H1 (cell line): ENCODE measurements at regions not wholly inside any gene's neighbourhood (a gene's known extent, or its start where the extent isn't known, plus 50 kb on each side); places are given as distances from the start of the nearest gene placed in this dataset.
A peak's percentile ranks its signal among the peaks of the same experiment; 100 is the strongest.

Source experiments
- CTCF ChIA-PET: fragments of 300-600 bp; sonication (Branson Sonifier 250); formaldehyde crosslinking; loops from one replicate; lab custom pipeline; 2021; ENCODE audit not compliant: partially characterized antibody; lab: Charles Lee
- POLR2A ChIA-PET: fragments of 300-600 bp; sonication (Branson Sonifier 250); formaldehyde crosslinking; loops from one replicate; lab custom pipeline; 2021; ENCODE audit warnings: inconsistent platforms; ENCODE audit not compliant: partially characterized antibody; lab: Charles Lee
- DNase-seq, 2 experiments: peaks; one replicate each; pipeline versions ENCODE4 v3.0.0 to v3.0.0-alpha.2; 2010 to 2022; ENCODE audit warnings: low spot score in 2 of 2, low read depth in 1 of 2, mixed read lengths in 1 of 2
- FAIRE-seq: peaks from 2 replicates; lab custom pipeline; 2011; peaks lifted over from hg19 to GRCh38; lab: Jason Lieb, UNC
- H2AFZ ChIP-seq: 2 replicates; pipeline ENCODE4 v1.8.1; 2012; ENCODE audit warnings: low read length, inconsistent platforms
- H2AK5ac ChIP-seq: 2 replicates; pipeline ENCODE4 v1.6.1; 2013; ENCODE audit warnings: low read depth, low read length
- H2BK120ac ChIP-seq: replicated peaks from 2 replicates; pipeline ENCODE3; 2013; ENCODE audit warnings: low read depth, low read length, inconsistent platforms
- H2BK12ac ChIP-seq: 2 replicates; pipeline ENCODE4 v1.6.1; 2013; ENCODE audit warnings: low read depth, low read length
- H2BK15ac ChIP-seq: 2 replicates; pipeline ENCODE4 v1.6.1; 2013; ENCODE audit warnings: low read length
- H2BK20ac ChIP-seq: 2 replicates; pipeline ENCODE4 v1.6.1; 2013; ENCODE audit warnings: low read length
- H2BK5ac ChIP-seq: 2 replicates; pipeline ENCODE4 v1.6.1; 2013; ENCODE audit warnings: low read depth, low read length
- H3K14ac ChIP-seq: 2 replicates; pipeline ENCODE4 v1.6.1; 2013; ENCODE audit warnings: inconsistent platforms; ENCODE audit not compliant: insufficient read length
- H3K18ac ChIP-seq: 2 replicates; pipeline ENCODE4 v1.6.1; 2013; ENCODE audit warnings: low read length; ENCODE audit errors: extremely low read depth
- H3K23ac ChIP-seq: 2 replicates; pipeline ENCODE4 v1.6.1; 2013; ENCODE audit warnings: inconsistent platforms; ENCODE audit not compliant: insufficient read length
- H3K23me2 ChIP-seq: 2 replicates; pipeline ENCODE4 v1.6.1; 2013; ENCODE audit warnings: low read depth, low read length
- H3K27ac ChIP-seq: 2 replicates; pipeline ENCODE4 v1.6.1; 2011; ENCODE audit warnings: low read depth, low read length, inconsistent platforms
- H3K27me3 ChIP-seq, 4 experiments: replicated peaks in 1 of 4; 1 replicate in 1 of 4; 2 replicates in 3 of 4; pipeline versions ENCODE4 v1.6.1 to v1.8.1; 2011 to 2013; ENCODE audit warnings: low read length in 3 of 4, mild to moderate bottlenecking in 3 of 4, inconsistent platforms in 2 of 4, mixed read lengths in 2 of 4, moderate library complexity in 1 of 4; ENCODE audit not compliant: control insufficient read depth in 3 of 4, insufficient read depth in 3 of 4; ENCODE audit errors: extremely low read depth in 1 of 4
- H3K36me3 ChIP-seq, 4 experiments: 2 replicates each; pipeline versions ENCODE4 v1.6.1 to v1.8.1; 2011 to 2013; ENCODE audit warnings: mild to moderate bottlenecking in 4 of 4, low read length in 3 of 4, moderate library complexity in 2 of 4, control low read depth in 1 of 4, inconsistent platforms in 1 of 4; ENCODE audit not compliant: insufficient read depth in 4 of 4, control insufficient read depth in 2 of 4
- H3K4ac ChIP-seq: replicated peaks from 2 replicates; pipeline ENCODE3; 2013; ENCODE audit warnings: low read length, low read depth, mixed read lengths, inconsistent platforms; ENCODE audit not compliant: insufficient read length
- H3K4me1 ChIP-seq, 4 experiments: replicated peaks in 1 of 4; 1 replicate in 1 of 4; 2 replicates in 3 of 4; pipeline versions ENCODE4 v1.6.1 to v1.8.1; 2011 to 2013; ENCODE audit warnings: low read length in 3 of 4, inconsistent platforms in 2 of 4, mixed read lengths in 1 of 4; ENCODE audit not compliant: insufficient read depth in 4 of 4, control insufficient read depth in 3 of 4
- H3K4me2 ChIP-seq, 2 experiments: 2 replicates each; pipeline versions ENCODE4 v1.6.1 to v1.8.1; 2011 to 2013; ENCODE audit warnings: low read depth in 2 of 2, low read length in 2 of 2, control low read depth in 1 of 2, inconsistent platforms in 1 of 2, mild to moderate bottlenecking in 1 of 2; ENCODE audit not compliant: insufficient read depth in 1 of 2
- H3K4me3 ChIP-seq, 4 experiments: fragments of 200-600, 300-600 bp in 1 of 4; sonication (generic), shearing (Covaris generic), sonication (Bioruptor Twin) in 1 of 4; 2 replicates each; pipeline versions ENCODE4 v1.5.1 to v1.8.1; 2011 to 2016; ENCODE audit warnings: low read length in 4 of 4, low read depth in 3 of 4, control low read depth in 2 of 4, inconsistent platforms in 2 of 4, mild to moderate bottlenecking in 2 of 4, mixed read lengths in 1 of 4, moderate library complexity in 1 of 4; ENCODE audit not compliant: insufficient read depth in 2 of 4; ENCODE audit errors: extremely low read depth in 1 of 4
- H3K56ac ChIP-seq: replicated peaks from 2 replicates; pipeline ENCODE3; 2013; ENCODE audit warnings: low read depth, mild to moderate bottlenecking, mixed read lengths, low read length, inconsistent platforms; ENCODE audit not compliant: insufficient read length
- H3K79me1 ChIP-seq: 2 replicates; pipeline ENCODE4 v1.6.1; 2013; ENCODE audit warnings: low read depth, low read length, control low read depth
- H3K79me2 ChIP-seq, 2 experiments: 2 replicates each; pipeline versions ENCODE4 v1.6.1 to v1.8.1; 2012 to 2013; ENCODE audit warnings: low read length in 2 of 2, mild to moderate bottlenecking in 2 of 2, inconsistent platforms in 1 of 2; ENCODE audit not compliant: insufficient read depth in 2 of 2, control insufficient read depth in 1 of 2
- H3K9ac ChIP-seq, 4 experiments: replicated peaks in 1 of 4; 1 replicate in 1 of 4; 2 replicates in 3 of 4; pipeline versions ENCODE4 v1.6.1 to v1.8.1; 2011 to 2013; ENCODE audit warnings: low read depth in 3 of 4, low read length in 3 of 4, control low read depth in 2 of 4, mild to moderate bottlenecking in 2 of 4, moderate library complexity in 2 of 4, inconsistent platforms in 1 of 4; ENCODE audit errors: extremely low read depth in 1 of 4
- H3K9me3 ChIP-seq, 2 experiments: 2 replicates each; pipeline versions ENCODE4 v1.6.1 to v1.8.1; 2012 to 2013; ENCODE audit warnings: mild to moderate bottlenecking in 2 of 2, moderate library complexity in 2 of 2, control low read depth in 1 of 2, inconsistent platforms in 1 of 2, low read depth in 1 of 2, low read length in 1 of 2, mixed read lengths in 1 of 2; ENCODE audit not compliant: insufficient read depth in 2 of 2
- H4K20me1 ChIP-seq, 2 experiments: replicated peaks in 1 of 2; 2 replicates each; pipeline versions ENCODE3 to v1.8.1; 2011 to 2013; ENCODE audit warnings: inconsistent platforms in 2 of 2, low read length in 2 of 2, mild to moderate bottlenecking in 1 of 2; ENCODE audit not compliant: insufficient read depth in 2 of 2, control insufficient read depth in 1 of 2
- H4K5ac ChIP-seq: 2 replicates; pipeline ENCODE4 v1.6.1; 2013; ENCODE audit warnings: low read length, low read depth, mixed read lengths, inconsistent platforms; ENCODE audit not compliant: insufficient read length
- H4K8ac ChIP-seq: 2 replicates; pipeline ENCODE4 v1.8.0; 2013; ENCODE audit warnings: mild to moderate bottlenecking, moderate library complexity, low read length, inconsistent platforms; ENCODE audit not compliant: insufficient read depth; ENCODE audit errors: extremely low read depth
- H4K91ac ChIP-seq: replicated peaks from 2 replicates; pipeline ENCODE3; 2013; ENCODE audit warnings: low read length, mixed read lengths, inconsistent platforms; ENCODE audit not compliant: insufficient read length
- HDAC2 ChIP-seq, 2 experiments: fragments of 300-600 bp in 1 of 2; sonication (generic) in 1 of 2; IDR thresholded peaks; 2 replicates each; pipeline ENCODE4 v1.6.1; 2011 to 2012; ENCODE audit warnings: low read depth in 2 of 2, low read length in 2 of 2, mild to moderate bottlenecking in 2 of 2, moderate library complexity in 2 of 2, borderline replicate concordance in 1 of 2, inconsistent platforms in 1 of 2
- WGBS, 2 experiments: shearing (Covaris generic) in 1 of 2; methylation state at CpG; one replicate each; pipeline versions ENCODE4 v1.1.6 to v1.1.7; 2013 to 2015; ENCODE audit warnings: low lambda C conversion rate in 2 of 2, mixed read lengths in 2 of 2, inconsistent platforms in 1 of 2, low coverage in 1 of 2, missing lambda C conversion rate in 1 of 2; ENCODE audit not compliant: insufficient replicate concordance in 2 of 2, insufficient coverage in 1 of 2, insufficient read length in 1 of 2; ENCODE audit errors: extremely low coverage in 1 of 2, missing lambda C conversion rate in 1 of 2; 5-methylcytosine and 5-hydroxymethylcytosine counted together

DNA sequence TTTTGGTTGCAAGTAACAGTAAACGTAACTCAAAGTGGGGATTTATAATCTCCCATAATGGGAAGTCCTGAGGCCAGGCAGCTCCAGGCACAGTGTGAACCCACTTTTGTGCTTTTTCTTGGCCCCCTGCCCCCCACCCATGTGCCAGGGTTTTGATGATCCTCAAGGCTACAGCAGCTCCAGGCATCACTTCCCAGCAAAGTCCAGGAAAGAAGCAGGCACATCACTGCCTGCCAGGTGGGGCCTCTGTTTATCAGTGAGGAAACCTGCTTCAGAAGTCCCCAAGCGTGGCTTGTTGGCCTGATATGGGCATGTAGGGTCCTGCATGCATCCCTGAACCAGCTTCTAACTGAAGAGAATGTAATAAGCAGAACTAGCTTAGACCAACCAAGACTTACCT lies 299.2 kb upstream of the SKOR2 start:
- no peak overlapping the region for H3K4me3 ChIP-seq
- H2BK5ac ChIP-seq = no peak overlapping the region
- H4K91ac ChIP-seq = no peak overlapping the region
- H4K5ac ChIP-seq = no peak overlapping the region
- no peak overlapping the region for H2BK12ac ChIP-seq
- TF ChIP-seq HDAC2 (IDR thresholded peaks at IDR 0.05; ENCODE audit: borderline replicate concordance in 1 of 2, low read depth in 2 of 2, low read length in 2 of 2) = no peak
- TF ChIP-seq, all 59 proteins: peak for 0
- no peak overlapping the region for H3K14ac ChIP-seq
- no peaks in the 10 kb centered on the region for H3K79me2 ChIP-seq
- 93% methylated on average over 2 of the region's 2 CpGs; no CpG with 5 or more reads in 1 of the 2 experiments for WGBS, 2 experiments
- H3K23me2 ChIP-seq = no peaks in the 10 kb centered on the region; the same call in 1 of the 2 replicates
- DNase-seq (no peak), FAIRE-seq (no peak)
- ChIA-PET POLR2A (no interaction called here), CTCF (interaction anchor here (1.1 kb wide), 1 partner anchor 335 kb away, joined by 3 read pairs; no protein-coding TSS in a partner anchor)
- H3K56ac ChIP-seq = no peak overlapping the region
- H2AK5ac ChIP-seq = no peak overlapping the region
- H2AFZ ChIP-seq = no peak overlapping the region
- H4K8ac ChIP-seq = peak overlapping the region; percentile 1; the same call in 1 of the 2 replicates
- H3K4ac ChIP-seq = no peak overlapping the region
- H3K4me2 ChIP-seq = no peak overlapping the region
- H2BK120ac ChIP-seq = no peak overlapping the region
- H3K36me3 ChIP-seq = no peaks in the 10 kb centered on the region
- H4K20me1 ChIP-seq = no peaks in the 10 kb centered on the region
- H3K18ac ChIP-seq = no peak overlapping the region
- no peaks in the 10 kb centered on the region for H3K79me1 ChIP-seq
- no peak overlapping the region for H3K23ac ChIP-seq
- no peak overlapping the region for H3K9ac ChIP-seq
- H3K27ac ChIP-seq = no peak overlapping the region
- H3K9me3 ChIP-seq = no peaks in the 10 kb centered on the region
- H3K4me1 ChIP-seq = no peaks in the 10 kb centered on the region
- no peak overlapping the region for H2BK20ac ChIP-seq
- H3K27me3 ChIP-seq = no peaks in the 10 kb centered on the region
- H2BK15ac ChIP-seq = no peak overlapping the region
